OCI-LY3 (cell line): ENCODE measurements at regions not wholly inside any gene's neighbourhood (a gene's known extent, or its start where the extent isn't known, plus 50 kb on each side); places are given as distances from the start of the nearest gene placed in this dataset.

Experiments used
- H2AFZ ChIP-seq: fragments of 200-600, 300-600 bp; shearing (Covaris generic); 2 replicates; pipeline ENCODE4 v1.6.0; 2014; ENCODE audit warnings: antibody characterized with exemption, low read depth, low read length
- H3K27ac ChIP-seq: fragments of 200-600, 300-600 bp; sonication (generic); 2 replicates; pipeline ENCODE4 v1.5.1; 2014; ENCODE audit warnings: mild to moderate bottlenecking, low read length, moderate library complexity, mixed read lengths
- H3K27me3 ChIP-seq: fragments of 200-600, 300-600 bp; sonication (generic); 2 replicates; pipeline ENCODE4 v1.6.1; 2014; ENCODE audit warnings: low read depth, low read length, mixed read lengths
- H3K36me3 ChIP-seq: fragments of 200-600, 300-600 bp; sonication (generic); replicated peaks from 2 replicates; pipeline ENCODE3; 2014; ENCODE audit warnings: low read depth, low read length, mixed read lengths
- H3K4me1 ChIP-seq: fragments of 300-600, 200-600 bp; sonication (generic); 2 replicates; pipeline ENCODE4 v1.6.1; 2014; ENCODE audit warnings: low read length, mixed read lengths
- H3K4me2 ChIP-seq: fragments of 200-600, 300-600 bp; sonication (generic); 2 replicates; pipeline ENCODE4 v1.6.1; 2014; ENCODE audit warnings: low read length, mixed read lengths
- H3K4me3 ChIP-seq: fragments of 300-600, 200-600 bp; sonication (generic); 2 replicates; pipeline ENCODE4 v1.5.1; 2014; ENCODE audit warnings: antibody characterized with exemption, mild to moderate bottlenecking, low read length, moderate library complexity
- H3K79me2 ChIP-seq: fragments of 300-600, 200-600 bp; shearing (Covaris generic); 2 replicates; pipeline ENCODE4 v1.6.1; 2014; ENCODE audit warnings: mild to moderate bottlenecking, low read length, mixed read lengths
- H3K9ac ChIP-seq: fragments of 300-600, 200-600 bp; shearing (Covaris generic); 2 replicates; pipeline ENCODE4 v1.6.0; 2014; ENCODE audit warnings: mild to moderate bottlenecking, low read length, moderate library complexity
- H3K9me3 ChIP-seq: fragments of 200-600, 300-600 bp; shearing (Covaris generic); 2 replicates; pipeline ENCODE4 v1.6.1; 2014; ENCODE audit warnings: low read length, mixed read lengths; ENCODE audit not compliant: insufficient read depth
- H4K20me1 ChIP-seq: fragments of 200-600, 300-600 bp; sonication (generic); 2 replicates; pipeline ENCODE4 v1.6.1; 2016; ENCODE audit warnings: low read length, mixed read lengths; ENCODE audit not compliant: insufficient read depth
- EZH2phosphoT487 ChIP-seq: fragments of 200-600 bp; shearing (Covaris generic); IDR thresholded peaks from 2 replicates; pipeline ENCODE4 v1.6.1; 2018; ENCODE audit warnings: antibody characterized with exemption, mixed run types, low read depth
- TF ChIP-seq, protein P1 (sequence below): fragments of 200-600, 300-600 bp; sonication (generic); IDR thresholded peaks from 2 replicates; pipeline ENCODE4 v1.5.1; 2014; ENCODE audit warnings: antibody characterized with exemption, low read length, low read depth

DNA sequence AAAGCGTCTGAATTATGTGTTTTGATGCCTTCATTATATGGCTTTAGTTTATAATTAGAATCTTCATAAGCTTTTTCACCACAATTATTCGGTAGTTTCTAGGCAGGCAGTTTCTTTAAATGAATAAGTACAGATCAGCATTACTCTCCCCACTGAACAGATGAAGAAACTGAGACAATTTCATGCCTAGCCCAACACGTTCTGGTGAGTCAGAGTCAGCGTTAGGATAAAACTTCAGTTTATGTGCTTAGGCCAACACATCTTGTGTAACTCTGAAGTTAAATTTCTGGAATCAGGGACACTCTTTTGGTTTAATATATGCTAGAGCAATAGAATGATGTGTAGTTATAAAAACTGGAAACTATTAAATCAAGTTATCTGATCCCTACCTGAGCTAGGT is 186.7 kb upstream of the ELL2 start:
- Histone ChIP-seq H3K36me3 (no peaks in the 10 kb centered on the region), H2AFZ (no peak overlapping the region), H3K9me3 (no peaks in the 10 kb centered on the region), H3K79me2 (no peaks in the 10 kb centered on the region), H4K20me1 (no peaks in the 10 kb centered on the region), H3K4me2 (no peak overlapping the region), H3K4me3 (no peak overlapping the region), H3K9ac (no peak overlapping the region), H3K27ac (no peak overlapping the region), H3K4me1 (peaks cover 31% of the 10 kb centered on the region), H3K27me3 (no peaks in the 10 kb centered on the region)
- TF ChIP-seq EZH2phosphoT487 = no peak
- TF ChIP-seq, protein P1, sequence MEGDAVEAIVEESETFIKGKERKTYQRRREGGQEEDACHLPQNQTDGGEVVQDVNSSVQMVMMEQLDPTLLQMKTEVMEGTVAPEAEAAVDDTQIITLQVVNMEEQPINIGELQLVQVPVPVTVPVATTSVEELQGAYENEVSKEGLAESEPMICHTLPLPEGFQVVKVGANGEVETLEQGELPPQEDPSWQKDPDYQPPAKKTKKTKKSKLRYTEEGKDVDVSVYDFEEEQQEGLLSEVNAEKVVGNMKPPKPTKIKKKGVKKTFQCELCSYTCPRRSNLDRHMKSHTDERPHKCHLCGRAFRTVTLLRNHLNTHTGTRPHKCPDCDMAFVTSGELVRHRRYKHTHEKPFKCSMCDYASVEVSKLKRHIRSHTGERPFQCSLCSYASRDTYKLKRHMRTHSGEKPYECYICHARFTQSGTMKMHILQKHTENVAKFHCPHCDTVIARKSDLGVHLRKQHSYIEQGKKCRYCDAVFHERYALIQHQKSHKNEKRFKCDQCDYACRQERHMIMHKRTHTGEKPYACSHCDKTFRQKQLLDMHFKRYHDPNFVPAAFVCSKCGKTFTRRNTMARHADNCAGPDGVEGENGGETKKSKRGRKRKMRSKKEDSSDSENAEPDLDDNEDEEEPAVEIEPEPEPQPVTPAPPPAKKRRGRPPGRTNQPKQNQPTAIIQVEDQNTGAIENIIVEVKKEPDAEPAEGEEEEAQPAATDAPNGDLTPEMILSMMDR = no peak

DNA sequence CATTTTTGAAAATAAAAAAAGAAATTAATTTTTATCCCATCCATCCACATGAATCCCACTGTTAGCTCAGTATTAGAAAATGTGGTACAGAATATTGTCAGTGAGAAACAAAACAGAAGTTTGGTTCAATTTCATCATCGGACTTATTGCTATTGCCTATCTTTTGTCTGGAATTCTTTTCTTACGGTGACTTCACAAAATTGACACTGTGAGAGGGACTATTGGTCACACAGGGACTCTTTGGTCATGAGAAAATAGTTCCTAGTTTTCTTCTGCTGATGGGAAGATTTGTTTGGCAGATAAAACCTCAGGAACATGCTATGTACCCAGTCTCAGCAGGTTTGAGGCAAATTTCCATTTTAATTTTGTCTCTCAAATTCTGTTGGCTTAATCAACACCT is 186.2 kb upstream of the ELL2 start:
- Histone ChIP-seq H3K4me3 (no peak overlapping the region), H3K4me1 (peaks cover 31% of the 10 kb centered on the region), H3K79me2 (no peaks in the 10 kb centered on the region), H3K9me3 (no peaks in the 10 kb centered on the region), H3K9ac (no peak overlapping the region), H2AFZ (no peak overlapping the region), H3K36me3 (no peaks in the 10 kb centered on the region), H3K27me3 (no peaks in the 10 kb centered on the region), H4K20me1 (no peaks in the 10 kb centered on the region), H3K27ac (no peak overlapping the region), H3K4me2 (no peak overlapping the region)
- TF ChIP-seq, protein P1 = no peak
- TF ChIP-seq EZH2phosphoT487 = no peak

DNA sequence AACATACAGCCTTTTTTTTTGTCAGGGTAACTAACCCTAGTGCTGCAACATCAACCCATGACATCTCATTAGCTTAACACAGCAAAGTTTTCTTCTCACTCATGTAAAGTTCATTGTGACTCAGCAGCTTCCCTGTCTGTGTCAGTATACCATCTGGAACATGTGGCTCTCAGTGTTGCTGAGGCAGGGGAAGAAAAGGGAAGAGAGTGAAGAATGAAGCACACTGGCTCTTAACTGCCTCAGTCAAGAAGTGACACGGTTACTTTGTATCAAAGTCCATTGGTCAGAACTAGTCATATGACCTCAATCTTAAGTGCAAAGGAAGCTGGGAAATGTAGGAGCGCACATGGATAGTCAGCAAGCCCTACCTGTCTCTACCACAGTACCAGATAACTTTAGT is 185.0 kb upstream of the ELL2 start:
- no peak for TF ChIP-seq EZH2phosphoT487
- TF ChIP-seq, protein P1 = no peak

GRCh38 chr5:96144289-96144688 is 182.6 kb upstream of the ELL2 start:
- Histone ChIP-seq H3K9ac (no peak overlapping the region), H3K4me2 (no peak overlapping the region), H3K27ac (no peak overlapping the region), H3K79me2 (no peaks in the 10 kb centered on the region), H3K4me1 (peaks cover 13% of the 10 kb centered on the region), H3K4me3 (no peak overlapping the region), H4K20me1 (no peaks in the 10 kb centered on the region), H3K36me3 (no peaks in the 10 kb centered on the region), H3K27me3 (no peaks in the 10 kb centered on the region), H2AFZ (no peak overlapping the region), H3K9me3 (no peaks in the 10 kb centered on the region)
- TF ChIP-seq, protein P1 = no peak
- no peak for TF ChIP-seq EZH2phosphoT487

More for the DNA sequence above, 185.0 kb upstream of the ELL2 start:
- Histone ChIP-seq H3K9me3 (no peaks in the 10 kb centered on the region), H3K4me3 (no peak overlapping the region), H3K27ac (peak overlapping the region; percentile 27), H3K36me3 (no peaks in the 10 kb centered on the region), H3K79me2 (no peaks in the 10 kb centered on the region), H4K20me1 (no peaks in the 10 kb centered on the region), H3K27me3 (no peaks in the 10 kb centered on the region), H2AFZ (no peak overlapping the region), H3K4me1 (peaks cover 24% of the 10 kb centered on the region), H3K4me2 (peak overlapping the region; percentile 20), H3K9ac (no peak overlapping the region)
